GM18861 (cell line): ENCODE measurements at regions not wholly inside any gene's neighbourhood (a gene's known extent, or its start where the extent isn't known, plus 50 kb on each side); places are given as distances from the start of the nearest gene placed in this dataset.

Experiments
- ATAC-seq: cut with Tn5 transposase; IDR thresholded peaks from one replicate; pipeline ENCODE4 v1.9.1; 2021; ENCODE audit not compliant: unreplicated experiment

DNA sequence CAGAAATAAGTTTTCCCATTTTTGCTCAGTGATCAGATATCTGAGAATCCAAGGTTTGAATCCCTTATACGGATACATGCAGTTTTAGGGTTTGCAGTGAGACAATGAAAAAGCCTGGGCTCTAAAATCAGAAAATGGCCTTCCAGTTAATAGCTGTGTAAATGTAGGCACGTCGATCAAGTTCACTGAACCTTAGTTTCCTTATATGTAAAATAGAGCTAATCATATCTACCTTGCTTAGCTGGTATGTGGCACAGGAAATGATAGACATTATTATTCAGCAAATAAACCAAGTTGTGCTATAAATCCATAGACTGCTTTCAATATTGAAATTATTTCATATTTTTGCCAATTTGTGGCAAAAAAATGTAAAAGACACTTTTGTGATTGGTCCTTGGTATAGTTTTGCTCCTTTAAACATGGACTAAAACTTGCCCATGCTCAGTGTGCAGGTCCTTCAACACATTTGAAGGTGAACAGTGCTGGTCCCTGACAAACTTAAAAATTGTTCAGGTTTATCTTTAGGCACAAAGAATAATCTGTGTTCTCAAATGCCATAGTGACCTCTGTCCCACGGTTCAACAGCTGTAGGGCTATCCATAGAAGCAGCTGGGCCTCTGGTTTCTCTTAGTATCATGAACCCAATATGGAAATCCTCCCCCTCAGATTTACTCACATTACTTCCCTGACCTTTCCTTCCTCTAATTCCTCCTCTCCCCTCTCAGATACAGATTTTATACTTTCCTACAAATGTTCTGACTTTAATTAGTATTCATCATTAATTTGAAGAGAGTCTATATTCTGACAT is 51.0 kb downstream of the CCDC54 start:
- ATAC-seq, result no peak

DNA sequence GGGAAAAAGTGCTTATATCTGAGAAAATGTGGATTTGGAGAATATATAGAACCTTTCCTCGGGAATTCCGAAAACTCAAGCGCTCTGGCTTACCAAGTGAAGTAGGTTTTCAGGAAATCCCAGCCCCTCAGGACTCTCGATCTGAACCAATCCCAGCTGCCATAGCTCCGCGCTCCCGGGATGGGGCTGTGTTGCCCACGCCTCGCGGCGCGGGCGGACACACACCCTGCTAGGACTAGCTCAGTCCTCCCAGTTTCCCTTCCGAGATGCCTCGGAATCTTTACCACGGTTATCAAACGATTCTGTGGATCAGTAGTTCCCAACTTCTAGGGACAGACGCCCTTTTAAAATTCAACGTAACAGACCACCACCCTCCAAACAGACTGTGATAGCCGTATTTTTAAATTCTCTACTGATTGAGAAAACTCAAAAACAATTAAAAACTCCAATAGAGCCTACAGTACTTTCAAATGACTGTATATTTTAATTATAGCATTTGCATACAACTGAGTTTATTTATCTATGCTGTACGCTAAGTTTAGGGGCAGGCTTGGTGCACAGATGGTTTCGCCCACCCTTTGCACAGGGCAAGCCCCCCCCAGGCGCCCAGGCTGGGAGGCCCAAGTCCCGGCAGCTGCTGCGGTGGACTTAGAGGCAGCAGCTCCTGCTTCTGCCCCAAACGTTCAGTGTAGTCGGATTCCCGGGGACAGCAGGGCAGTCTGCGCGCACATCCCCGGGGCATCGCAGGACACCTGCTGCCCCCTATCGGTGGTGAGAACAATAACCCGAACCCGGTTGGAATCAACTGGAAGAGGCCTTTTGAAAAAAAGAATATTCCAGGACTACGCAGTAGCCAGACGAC is 52.3 kb downstream of the CCDC54 start:
- ATAC-seq, result peak; percentile 44

DNA sequence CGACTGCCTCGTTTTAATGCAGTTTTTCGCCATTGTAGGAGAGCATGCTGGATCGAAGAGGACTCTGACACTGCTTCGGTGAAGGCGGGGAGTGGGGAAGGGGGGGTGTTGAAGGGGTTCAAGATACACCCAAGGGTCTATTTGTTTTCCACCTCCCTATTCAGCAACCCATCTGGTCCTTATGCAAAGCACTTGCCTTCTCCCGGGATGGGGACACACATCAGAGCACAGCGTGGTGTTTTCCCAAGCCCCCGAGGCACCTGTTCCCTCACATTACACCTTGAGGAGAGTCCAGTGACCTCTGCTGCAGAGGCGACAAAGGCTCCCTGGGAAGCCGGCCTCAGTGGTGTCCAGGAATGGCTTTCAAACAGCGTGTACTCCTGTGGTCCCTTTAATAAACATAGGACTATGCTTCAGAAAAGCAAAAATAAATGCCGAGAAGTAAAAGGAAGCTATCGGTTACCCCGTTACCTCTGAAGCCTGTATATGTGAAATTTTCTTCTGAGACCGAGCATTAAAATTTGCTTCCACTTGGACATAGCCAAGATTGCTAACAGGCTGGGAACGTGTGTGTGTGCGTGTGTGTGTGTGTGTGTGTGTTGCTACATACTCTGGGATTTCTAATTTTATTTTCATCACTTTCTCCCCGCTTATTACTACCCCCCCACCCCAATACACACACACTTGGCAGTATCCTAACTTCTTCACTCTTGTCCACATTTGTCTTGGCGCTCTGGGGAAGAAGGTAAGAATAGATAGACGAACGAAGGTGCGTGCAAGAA is 53.2 kb downstream of the CCDC54 start:
- no peak for ATAC-seq

DNA sequence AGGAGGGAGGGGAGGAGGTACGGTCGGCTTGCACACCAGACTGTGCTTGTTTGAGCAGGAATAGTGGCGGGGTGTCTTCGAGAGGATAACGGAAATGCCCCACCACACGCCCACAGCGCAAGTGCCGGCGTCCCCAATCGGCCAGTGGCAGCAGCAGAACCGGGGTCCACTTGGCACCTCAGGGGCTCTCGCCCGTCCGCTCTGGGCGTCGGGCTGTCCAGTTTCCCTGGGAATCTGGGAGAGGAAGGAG is 53.7 kb downstream of the CCDC54 start:
- peak; percentile 12 for ATAC-seq

DNA sequence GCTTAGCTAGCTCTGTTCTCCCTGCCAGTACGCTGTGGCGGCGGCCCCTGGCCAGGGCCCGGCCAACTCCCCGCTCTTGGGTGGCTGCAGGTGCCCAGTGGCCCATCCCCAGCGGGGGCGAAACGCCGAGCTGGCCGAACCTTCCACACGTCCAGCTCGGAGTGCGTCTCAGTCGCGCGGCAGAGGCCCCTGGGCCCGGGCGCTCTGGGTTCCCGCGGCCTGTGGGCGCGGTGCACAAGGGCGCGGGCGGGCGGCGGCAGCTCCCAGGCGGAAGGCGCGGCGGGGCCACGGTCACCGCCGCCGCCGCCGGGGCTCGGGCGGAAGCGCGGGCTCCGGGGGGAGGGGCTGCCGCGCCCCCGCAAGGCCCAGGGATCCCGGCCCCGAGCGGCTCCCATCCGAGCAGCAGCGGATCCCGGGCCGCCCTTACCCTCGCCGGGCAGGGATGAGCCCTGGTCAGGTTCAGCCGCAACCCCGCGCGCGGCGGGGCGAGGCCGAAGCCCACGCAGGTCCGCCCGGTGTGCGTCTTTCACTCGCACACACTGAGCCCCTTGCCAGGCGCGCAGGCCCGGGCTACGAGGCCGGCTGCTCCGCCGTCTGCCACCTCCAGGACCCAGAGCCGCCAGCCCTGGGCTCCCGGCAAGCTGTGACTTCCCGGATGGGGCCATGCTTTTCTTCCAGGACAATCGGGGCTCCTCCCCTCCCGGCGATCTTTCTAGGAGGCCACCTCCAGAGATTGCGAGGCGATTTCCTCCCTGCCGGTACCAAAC is 54.2 kb downstream of the CCDC54 start:
- peak; percentile 38 for ATAC-seq

DNA sequence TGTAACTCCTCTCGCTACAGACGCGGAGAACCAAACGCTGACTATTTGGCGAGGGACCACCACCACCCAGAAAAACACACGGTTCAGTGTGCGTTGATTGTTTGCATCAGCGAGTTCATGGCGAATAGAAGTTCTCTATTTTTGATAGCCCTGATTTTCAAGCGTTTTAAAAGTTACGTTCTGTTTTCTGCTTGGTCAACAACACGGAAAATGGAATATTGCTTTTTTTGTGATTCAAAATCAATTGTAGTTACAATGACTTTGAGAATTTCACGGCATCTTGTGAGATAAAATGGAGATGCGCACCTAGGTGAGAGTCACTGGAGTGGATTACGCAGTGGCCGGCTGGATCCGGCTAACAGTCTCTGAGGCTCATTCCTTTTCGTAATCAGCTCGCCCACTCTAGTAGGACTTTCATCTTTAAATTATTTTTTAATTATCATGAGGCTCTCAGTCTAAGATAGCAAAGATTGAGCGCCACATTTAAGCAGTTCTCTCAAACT is 54.8 kb downstream of the CCDC54 start:
- no peak for ATAC-seq

DNA sequence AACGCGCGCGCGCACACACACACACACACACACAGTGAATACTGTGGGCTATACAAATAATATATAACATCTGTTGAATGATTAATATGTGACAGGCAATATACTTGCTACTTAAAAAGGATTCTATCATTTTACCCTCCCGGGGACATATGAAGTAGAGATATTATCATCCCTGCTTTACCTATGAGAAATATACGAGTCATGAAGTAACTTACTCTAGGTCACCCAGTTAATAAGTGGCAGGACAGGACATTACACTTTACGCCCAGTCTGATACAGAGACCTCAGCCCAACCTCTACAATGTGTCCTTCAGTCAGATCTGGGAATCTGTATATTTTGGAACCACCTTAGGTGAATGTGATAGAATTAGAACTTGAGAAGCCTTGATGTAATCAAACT is 55.4 kb downstream of the CCDC54 start:
- no peak for ATAC-seq

DNA sequence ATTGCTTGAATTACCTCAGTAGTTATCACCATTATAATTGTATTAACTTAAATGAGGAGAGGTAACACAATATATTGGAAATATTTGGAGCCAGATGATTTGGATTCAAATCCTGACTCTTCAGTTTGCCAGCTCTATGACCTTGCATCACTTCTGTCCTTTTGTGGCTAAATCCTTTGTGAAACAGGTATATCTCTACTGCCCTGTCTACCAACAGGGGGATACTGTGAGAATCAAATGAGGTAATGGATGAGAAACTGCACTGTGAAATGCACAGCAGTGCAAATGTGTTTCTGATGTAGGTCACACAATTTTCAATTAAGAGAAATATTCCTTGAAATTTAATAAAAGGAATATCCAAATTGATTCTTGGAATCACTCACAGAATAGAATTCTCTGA is 58.8 kb downstream of the CCDC54 start:
- ATAC-seq, result no peak

DNA sequence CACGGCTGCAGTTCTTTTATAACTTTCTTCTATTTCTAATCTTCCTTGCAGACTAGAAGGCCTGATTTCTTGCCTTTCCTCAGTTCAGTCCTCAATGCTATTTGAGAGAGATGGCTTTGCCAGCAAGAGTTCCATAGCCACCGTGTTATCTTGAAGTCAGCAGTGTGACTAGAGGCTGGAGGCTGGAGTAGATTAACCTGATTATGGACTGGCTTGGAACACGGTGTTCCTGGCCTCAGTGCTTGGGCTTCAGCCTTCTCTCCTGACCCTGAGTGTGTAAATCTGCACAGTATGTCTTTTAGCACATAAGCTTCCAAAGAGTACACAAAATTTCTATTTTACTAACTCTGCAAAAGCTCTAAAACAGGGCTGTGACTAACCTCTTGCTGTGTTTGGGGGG is 61.4 kb downstream of the CCDC54 start:
- no peak for ATAC-seq

DNA sequence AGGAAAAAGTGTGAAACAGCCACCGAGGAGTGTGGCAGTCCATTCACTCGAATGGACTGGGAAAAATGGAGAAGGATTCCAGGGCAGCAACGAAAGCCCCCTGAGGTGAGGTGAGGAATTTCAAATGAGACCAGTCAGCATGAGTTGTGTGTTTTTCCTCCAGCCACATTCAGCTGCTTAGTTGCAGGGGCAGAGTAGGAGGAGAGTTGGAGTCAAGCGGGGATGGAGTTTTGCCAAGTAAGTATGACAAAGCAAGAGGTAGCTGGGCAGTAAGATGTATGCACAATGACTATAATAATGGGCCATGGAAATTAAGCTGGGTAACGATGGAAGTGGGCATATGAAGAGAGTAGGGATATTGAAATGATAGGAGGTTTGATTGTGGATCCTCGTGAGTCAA is 64.4 kb downstream of the CCDC54 start:
- ATAC-seq, result no peak

DNA sequence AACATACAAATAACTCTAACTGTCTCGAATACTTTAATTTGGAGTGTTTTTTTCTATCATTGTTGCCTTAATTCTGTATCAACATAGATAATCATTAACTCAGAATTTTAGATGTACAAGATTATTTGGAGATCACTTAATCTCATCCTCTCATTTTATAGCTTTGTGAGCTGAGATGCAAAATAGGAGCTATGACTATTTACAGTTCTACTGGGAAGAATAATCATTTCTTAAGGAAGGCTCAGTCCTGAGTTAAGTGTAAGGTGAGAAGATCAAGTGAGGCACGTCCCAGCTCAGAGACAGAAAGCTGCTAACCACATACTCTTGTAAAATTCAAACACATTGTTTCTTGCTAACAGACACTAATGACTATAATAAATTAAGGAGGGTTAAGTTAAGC is 66.2 kb downstream of the CCDC54 start:
- no peak for ATAC-seq

DNA sequence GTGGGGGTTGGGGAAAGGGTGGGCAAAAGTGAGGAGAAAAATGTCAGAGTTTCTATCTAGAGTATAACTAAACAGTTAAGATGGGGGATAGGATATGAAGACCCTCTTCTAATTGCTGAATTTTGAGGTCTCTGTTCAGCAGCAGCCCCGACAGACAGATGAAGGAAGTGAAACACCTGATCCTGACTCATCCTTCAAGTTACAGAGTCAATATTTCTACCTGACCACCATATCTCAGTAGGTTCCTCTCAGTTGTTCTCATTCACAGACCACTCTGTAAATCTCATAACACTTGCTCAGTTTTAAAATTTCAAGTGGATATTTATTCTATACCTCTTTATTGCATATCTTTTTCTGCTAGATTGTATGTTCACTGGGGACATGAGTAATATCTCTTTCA is 69.5 kb downstream of the CCDC54 start:
- ATAC-seq, result no peak

DNA sequence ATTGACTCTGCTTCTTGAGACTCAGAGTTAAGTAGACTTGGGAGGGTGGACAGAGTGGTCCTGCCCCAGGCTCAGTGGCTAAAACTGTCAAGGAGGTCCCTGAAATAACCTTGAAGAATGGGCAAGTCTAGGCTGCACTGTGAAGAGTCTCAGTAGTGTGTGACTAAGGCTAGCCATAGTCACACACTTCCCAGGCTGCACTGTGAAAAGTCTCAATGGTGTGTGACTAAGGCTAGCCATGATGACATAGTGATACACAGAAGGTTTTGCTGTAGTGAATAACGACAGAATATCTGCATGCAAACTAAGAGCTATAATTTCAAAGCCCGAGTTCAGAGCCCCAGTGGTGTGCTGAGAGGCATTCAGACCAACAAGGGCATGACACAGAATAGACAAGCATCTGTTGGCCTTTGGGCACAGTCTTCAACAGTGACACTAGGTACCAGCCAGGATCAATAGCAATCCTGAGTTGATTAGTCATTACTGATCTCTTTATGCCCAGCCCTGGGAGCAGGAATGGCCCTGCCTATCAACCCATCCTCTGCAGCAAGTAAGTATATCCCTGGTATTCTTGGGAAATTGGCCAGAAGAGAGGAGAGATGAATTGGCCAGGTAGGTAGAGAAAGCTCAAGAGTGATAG is 72.4 kb upstream of the BBX start:
- no peak for ATAC-seq

DNA sequence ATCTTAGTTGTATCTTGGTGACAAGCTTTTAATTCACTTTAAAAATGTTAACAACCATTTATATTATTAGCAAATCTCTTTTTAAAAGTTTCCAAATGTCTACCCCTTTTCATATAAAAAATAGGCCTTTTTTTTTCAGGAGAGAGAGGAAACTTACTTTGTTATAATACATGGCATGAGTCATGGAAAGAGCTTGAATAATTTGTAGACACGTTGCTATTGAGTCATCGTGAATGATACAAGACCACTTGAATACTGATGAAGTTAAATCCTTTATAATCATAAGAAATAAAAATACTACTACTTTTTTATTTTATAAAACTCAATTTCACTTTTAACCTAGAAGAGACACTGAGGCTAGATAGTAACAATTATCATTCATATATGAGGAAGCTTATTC is 70.3 kb upstream of the BBX start:
- no peak for ATAC-seq

DNA sequence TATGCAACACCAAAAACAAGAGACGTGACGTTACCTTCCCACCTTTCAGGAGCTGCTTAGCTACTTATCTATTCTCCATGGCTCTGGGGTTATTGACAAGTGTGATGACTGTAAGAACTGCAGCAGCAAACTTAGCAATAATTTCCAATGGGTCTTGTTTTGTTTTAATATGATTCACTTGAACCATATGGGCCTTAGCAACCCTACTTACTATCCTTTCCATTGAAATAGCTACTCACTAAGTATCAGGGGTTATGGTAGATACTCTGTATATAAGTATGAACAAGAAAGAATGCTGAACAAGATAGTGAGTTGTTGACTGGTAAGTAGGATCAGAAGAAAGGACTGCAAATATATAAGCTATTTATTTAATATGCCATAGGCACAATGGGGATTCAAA is 69.3 kb upstream of the BBX start:
- no peak for ATAC-seq

DNA sequence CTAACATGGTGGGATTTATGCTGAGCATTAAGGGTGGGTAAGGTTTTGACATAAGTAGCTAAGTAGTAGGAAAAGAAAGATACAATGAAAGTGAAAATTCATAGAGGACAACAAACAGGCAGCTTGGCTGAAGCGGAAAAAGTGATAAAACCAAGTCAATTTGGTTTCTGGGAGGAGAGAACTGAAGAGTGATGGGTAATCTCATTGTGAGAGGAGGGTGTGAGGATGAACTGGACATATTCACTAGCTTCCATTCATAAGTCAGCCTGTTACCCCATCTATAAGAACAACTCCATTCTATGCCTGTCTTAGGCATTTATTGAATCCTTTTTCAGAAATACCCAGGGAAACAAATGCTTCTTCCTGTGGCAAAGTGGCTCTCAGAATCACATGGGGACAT is 67.1 kb upstream of the BBX start:
- ATAC-seq, result no peak

DNA sequence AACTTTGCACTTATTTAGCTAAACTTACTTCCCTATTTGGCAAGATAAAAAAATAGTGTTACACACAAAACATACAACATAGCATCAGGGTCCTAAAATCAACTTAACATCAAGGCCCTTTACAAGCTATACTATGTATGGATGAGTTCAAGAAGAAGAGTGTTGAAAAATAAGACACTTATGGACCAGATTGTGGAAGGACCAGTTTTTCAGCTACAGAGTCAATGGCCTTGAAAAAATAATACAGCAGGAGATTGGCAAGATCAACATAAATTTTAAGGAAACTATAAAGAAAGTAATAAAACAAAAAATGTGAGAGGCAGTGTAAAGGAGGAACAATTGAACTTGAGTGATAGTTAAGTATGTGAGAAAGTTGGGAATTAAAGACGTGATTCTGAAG is 66.3 kb upstream of the BBX start:
- no peak for ATAC-seq

DNA sequence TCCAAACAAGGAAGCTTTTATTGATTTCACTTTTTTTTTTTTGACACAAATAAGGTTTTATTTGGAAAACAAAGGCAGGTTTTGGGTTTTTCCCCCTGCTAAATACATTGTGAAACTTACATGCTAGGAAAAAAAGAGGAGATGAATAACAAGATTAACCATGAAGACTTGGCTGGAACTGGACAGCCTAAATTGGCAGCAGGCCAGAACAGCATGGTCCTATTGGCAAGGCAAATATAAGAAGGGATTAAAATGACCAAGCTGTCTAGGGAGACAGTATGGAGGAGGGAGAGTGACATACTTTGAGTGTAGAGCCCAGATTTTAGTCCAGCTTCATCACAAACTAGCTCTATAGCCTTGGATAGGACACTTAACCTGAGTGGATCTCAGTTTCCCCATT is 63.9 kb upstream of the BBX start:
- no peak for ATAC-seq

DNA sequence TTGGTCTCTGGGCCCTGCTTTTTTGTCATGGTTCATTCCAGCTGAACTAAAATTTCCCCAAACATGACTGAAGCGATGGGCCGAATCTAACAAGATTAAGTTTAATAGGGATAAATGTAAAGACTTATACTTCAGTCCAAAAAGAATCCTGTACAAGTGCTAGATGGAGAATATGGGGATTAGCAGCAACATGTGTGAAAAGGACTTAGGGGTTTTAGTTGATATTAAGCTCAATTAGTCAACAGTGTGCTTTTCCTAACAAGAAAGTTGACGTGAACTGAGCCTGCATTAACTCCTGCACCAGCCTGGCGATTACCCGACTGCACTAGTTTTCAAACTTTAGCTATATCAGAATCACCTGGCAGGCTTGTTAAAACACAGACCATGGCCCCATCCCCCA is 61.0 kb upstream of the BBX start:
- ATAC-seq, result no peak

DNA sequence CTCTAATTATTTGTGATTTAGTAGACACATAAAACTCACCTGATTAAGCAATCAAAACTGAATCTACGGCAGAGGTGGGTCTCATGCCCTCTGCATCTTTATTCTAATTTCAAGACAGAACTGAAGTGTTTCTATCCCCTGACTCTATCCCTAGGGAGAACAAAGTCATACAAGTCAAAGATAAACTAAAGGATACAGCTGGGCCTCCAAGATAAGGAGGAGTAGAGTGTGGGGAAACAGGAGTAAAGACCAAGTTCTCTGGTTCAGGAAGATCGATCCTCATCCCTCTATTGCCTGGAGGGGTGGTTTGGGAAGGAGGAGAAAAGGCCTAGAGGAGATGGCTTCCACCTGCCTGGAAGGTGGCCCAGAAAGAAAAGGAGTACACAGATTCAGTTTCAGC is 58.7 kb upstream of the BBX start:
- ATAC-seq, result no peak
